HEK293 (cell line): ENCODE measurements at regions not wholly inside any gene's neighbourhood (a gene's known extent, or its start where the extent isn't known, plus 50 kb on each side); places are given as distances from the start of the nearest gene placed in this dataset.

Source experiments
- EGR2 ChIP-seq: fragments of 450-650 bp; formaldehyde crosslinking; IDR thresholded peaks from 2 replicates; pipeline ENCODE4 v1.5.1; 2016; ENCODE audit warnings: low read depth, missing biosample characterization, missing genetic modification characterization
- GLI4 ChIP-seq: fragments of 450-650 bp; formaldehyde crosslinking; IDR thresholded peaks from 2 replicates; pipeline ENCODE4 v1.5.1; 2016; ENCODE audit warnings: missing biosample characterization, missing genetic modification characterization
- HOXA7 ChIP-seq: sonication (generic); formaldehyde crosslinking; IDR thresholded peaks from 2 replicates; pipeline ENCODE4 v1.8.1; 2022; ENCODE audit warnings: missing genetic modification reagents, borderline replicate concordance
- KLF8 ChIP-seq: fragments of 450-650 bp; formaldehyde crosslinking; IDR thresholded peaks from 2 replicates; pipeline ENCODE4 v1.5.1; 2016; ENCODE audit warnings: missing biosample characterization, missing genetic modification characterization
- RBAK ChIP-seq: fragments of 450-650 bp; formaldehyde crosslinking; IDR thresholded peaks from 2 replicates; pipeline ENCODE4 v1.5.1; 2016; ENCODE audit warnings: missing biosample characterization, missing genetic modification characterization
- SP2 ChIP-seq: fragments of 450-650 bp; formaldehyde crosslinking; IDR thresholded peaks from 2 replicates; pipeline ENCODE4 v1.5.1; 2016; ENCODE audit warnings: missing biosample characterization, missing genetic modification characterization
- WT1 ChIP-seq: fragments of 450-650 bp; formaldehyde crosslinking; IDR thresholded peaks from 2 replicates; pipeline ENCODE4 v1.5.1; 2016; ENCODE audit warnings: missing biosample characterization, missing genetic modification characterization
- ZBTB17 ChIP-seq: fragments of 450-650 bp; formaldehyde crosslinking; IDR thresholded peaks from 2 replicates; pipeline ENCODE4 v1.5.1; 2016; ENCODE audit warnings: missing biosample characterization, missing genetic modification characterization
- ZBTB20 ChIP-seq: fragments of 450-650 bp; formaldehyde crosslinking; IDR thresholded peaks from 2 replicates; pipeline ENCODE4 v1.5.1; 2016; ENCODE audit warnings: missing biosample characterization, missing genetic modification characterization
- ZEB2 ChIP-seq: fragments of 450-650 bp; formaldehyde crosslinking; IDR thresholded peaks from 2 replicates; pipeline ENCODE4 v1.5.1; 2016; ENCODE audit warnings: missing biosample characterization, missing genetic modification characterization
- ZNF114 ChIP-seq: fragments of 450-650 bp; formaldehyde crosslinking; IDR thresholded peaks from 2 replicates; pipeline ENCODE4 v1.5.0; 2017; ENCODE audit warnings: missing biosample characterization, missing genetic modification characterization
- ZNF138 ChIP-seq: fragments of 450-650 bp; formaldehyde crosslinking; IDR thresholded peaks from 2 replicates; pipeline ENCODE4 v1.5.1; 2016; ENCODE audit warnings: missing biosample characterization, missing genetic modification characterization, borderline replicate concordance
- ZNF146 ChIP-seq: fragments of 450-650 bp; formaldehyde crosslinking; IDR thresholded peaks from 2 replicates; pipeline ENCODE4 v1.5.1; 2016; ENCODE audit warnings: missing biosample characterization, missing genetic modification characterization
- ZNF248 ChIP-seq: fragments of 450-650 bp; formaldehyde crosslinking; IDR thresholded peaks from 2 replicates; pipeline ENCODE4 v1.5.1; 2017; ENCODE audit warnings: missing biosample characterization, missing genetic modification characterization
- ZNF302 ChIP-seq: fragments of 450-650 bp; formaldehyde crosslinking; IDR thresholded peaks from 2 replicates; pipeline ENCODE4 v1.5.1; 2016; ENCODE audit warnings: missing biosample characterization, missing genetic modification characterization, low read depth
- ZNF391 ChIP-seq: fragments of 450-650 bp; formaldehyde crosslinking; IDR thresholded peaks from 2 replicates; pipeline ENCODE4 v1.5.1; 2016; ENCODE audit warnings: low read depth, missing biosample characterization, missing genetic modification characterization, borderline replicate concordance
- ZNF426 ChIP-seq: fragments of 450-650 bp; formaldehyde crosslinking; IDR thresholded peaks from 2 replicates; pipeline ENCODE4 v1.5.1; 2017; ENCODE audit warnings: missing biosample characterization, missing genetic modification characterization, mild to moderate bottlenecking, inconsistent platforms, moderate library complexity
- ZNF473 ChIP-seq: fragments of 450-650 bp; formaldehyde crosslinking; IDR thresholded peaks from 2 replicates; pipeline ENCODE4 v1.5.1; 2017; ENCODE audit warnings: missing biosample characterization, missing genetic modification characterization
- ZNF501 ChIP-seq: fragments of 450-650 bp; formaldehyde crosslinking; IDR thresholded peaks from 2 replicates; pipeline ENCODE4 v1.5.1; 2016; ENCODE audit warnings: missing biosample characterization, missing genetic modification characterization
- ZNF530 ChIP-seq: fragments of 450-650 bp; formaldehyde crosslinking; IDR thresholded peaks from 2 replicates; pipeline ENCODE4 v1.5.1; 2016; ENCODE audit warnings: low read depth, missing biosample characterization, missing genetic modification characterization
- ZNF629 ChIP-seq: fragments of 450-650 bp; formaldehyde crosslinking; IDR thresholded peaks from 2 replicates; pipeline ENCODE4 v1.5.1; 2017; ENCODE audit warnings: missing biosample characterization, missing genetic modification characterization
- ZNF664 ChIP-seq: fragments of 450-650 bp; formaldehyde crosslinking; IDR thresholded peaks from 2 replicates; pipeline ENCODE4 v1.5.1; 2016; ENCODE audit warnings: missing biosample characterization, missing genetic modification characterization
- ZNF785 ChIP-seq: fragments of 450-650 bp; formaldehyde crosslinking; IDR thresholded peaks from 2 replicates; pipeline ENCODE4 v1.5.1; 2016; ENCODE audit warnings: missing biosample characterization, missing genetic modification characterization
- ZXDB ChIP-seq: fragments of 450-650 bp; formaldehyde crosslinking; IDR thresholded peaks from 2 replicates; pipeline ENCODE4 v1.5.1; 2016; ENCODE audit warnings: missing biosample characterization, missing genetic modification characterization
- TF ChIP-seq, protein P1 (sequence below): fragments of 450-650 bp; IDR thresholded peaks from 2 replicates; pipeline ENCODE4 v1.5.1; 2018; ENCODE audit warnings: missing biosample characterization, mild to moderate bottlenecking, missing genetic modification characterization
- TF ChIP-seq, protein P2 (sequence below): fragments of 450-650 bp; formaldehyde crosslinking; IDR thresholded peaks from 2 replicates; pipeline ENCODE4 v1.5.1; 2017; ENCODE audit warnings: missing biosample characterization, missing genetic modification characterization
- TF ChIP-seq, protein P3 (sequence below): sonication (generic); formaldehyde crosslinking; IDR thresholded peaks from 2 replicates; pipeline ENCODE4 v1.8.1; 2022; ENCODE audit warnings: mild to moderate bottlenecking, moderate library complexity, missing genetic modification reagents
- TF ChIP-seq, protein P4 (sequence below): fragments of 450-650 bp; formaldehyde crosslinking; IDR thresholded peaks from 2 replicates; pipeline ENCODE4 v1.5.1; 2016; ENCODE audit warnings: missing biosample characterization, missing genetic modification characterization
- TF ChIP-seq, protein P5 (sequence below): fragments of 450-650 bp; formaldehyde crosslinking; IDR thresholded peaks from 2 replicates; pipeline ENCODE4 v1.5.1; 2016; ENCODE audit warnings: missing biosample characterization, missing genetic modification characterization
- TF ChIP-seq, protein P6 (sequence below): fragments of 450-650 bp; formaldehyde crosslinking; IDR thresholded peaks from 2 replicates; pipeline ENCODE4 v1.5.1; 2017; ENCODE audit warnings: missing biosample characterization, missing genetic modification characterization
- TF ChIP-seq, protein P7 (sequence below): fragments of 450-650 bp; formaldehyde crosslinking; IDR thresholded peaks from 2 replicates; pipeline ENCODE4 v1.5.1; 2017; ENCODE audit warnings: missing biosample characterization, missing genetic modification characterization

DNA sequence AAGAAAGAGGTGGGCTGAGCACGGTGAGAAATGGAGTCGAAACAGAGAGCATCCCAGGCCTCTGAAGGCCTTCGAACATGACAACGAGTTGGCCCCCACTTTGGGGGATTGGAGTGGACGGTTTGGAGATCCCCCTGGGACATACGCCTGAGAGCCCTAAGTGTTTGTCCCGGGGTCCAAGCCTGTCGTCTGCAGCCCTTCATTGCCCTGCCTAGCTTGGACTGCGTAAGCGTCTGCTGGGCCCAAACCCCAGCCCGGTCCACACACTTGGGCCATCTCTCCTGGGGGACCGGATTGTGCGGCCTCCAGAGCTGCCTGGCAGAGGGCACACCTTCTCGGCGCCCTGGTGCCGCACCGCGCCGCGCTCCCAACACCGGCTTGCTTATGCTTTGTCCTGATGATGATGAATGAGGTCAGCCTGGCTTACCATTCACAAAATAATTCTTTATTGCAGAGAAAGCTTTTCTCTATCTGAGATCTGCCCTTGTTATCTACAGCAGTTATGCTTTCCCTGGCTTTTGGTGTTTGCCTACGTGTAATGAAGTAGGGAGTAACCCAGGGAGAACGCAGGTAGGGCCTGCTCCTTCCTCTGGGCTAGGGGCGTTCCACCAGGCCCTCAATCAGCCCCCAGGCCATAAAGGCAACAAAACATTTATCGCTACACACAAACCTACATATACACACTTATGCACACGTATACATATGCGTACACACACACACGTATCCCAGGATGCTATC lies 85.9 kb upstream of the PPARA start (continued):
- TF ChIP-seq ZNF629 (tag by site-specific recombination): no peak
- TF ChIP-seq ZEB2: 0 out of 2 replicates have a peak, but pooled peaks have one; percentile 11
- 0 out of 2 replicates have a peak, but pooled peaks have one; percentile 18 for TF ChIP-seq ZNF391 (tag by site-specific recombination)
- no peak for TF ChIP-seq ZNF473 (tag by site-specific recombination)
- no peak for TF ChIP-seq EGR2
- TF ChIP-seq ZBTB20 (tag by site-specific recombination): peak; percentile 26; the same call in 1 of the 2 replicates
- TF ChIP-seq, protein P1, sequence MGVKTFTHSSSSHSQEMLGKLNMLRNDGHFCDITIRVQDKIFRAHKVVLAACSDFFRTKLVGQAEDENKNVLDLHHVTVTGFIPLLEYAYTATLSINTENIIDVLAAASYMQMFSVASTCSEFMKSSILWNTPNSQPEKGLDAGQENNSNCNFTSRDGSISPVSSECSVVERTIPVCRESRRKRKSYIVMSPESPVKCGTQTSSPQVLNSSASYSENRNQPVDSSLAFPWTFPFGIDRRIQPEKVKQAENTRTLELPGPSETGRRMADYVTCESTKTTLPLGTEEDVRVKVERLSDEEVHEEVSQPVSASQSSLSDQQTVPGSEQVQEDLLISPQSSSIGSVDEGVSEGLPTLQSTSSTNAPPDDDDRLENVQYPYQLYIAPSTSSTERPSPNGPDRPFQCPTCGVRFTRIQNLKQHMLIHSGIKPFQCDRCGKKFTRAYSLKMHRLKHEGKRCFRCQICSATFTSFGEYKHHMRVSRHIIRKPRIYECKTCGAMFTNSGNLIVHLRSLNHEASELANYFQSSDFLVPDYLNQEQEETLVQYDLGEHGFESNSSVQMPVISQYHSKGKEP (tag by site-specific recombination): no peak
- TF ChIP-seq ZNF664 (tag by site-specific recombination): no peak
- TF ChIP-seq, protein P2, sequence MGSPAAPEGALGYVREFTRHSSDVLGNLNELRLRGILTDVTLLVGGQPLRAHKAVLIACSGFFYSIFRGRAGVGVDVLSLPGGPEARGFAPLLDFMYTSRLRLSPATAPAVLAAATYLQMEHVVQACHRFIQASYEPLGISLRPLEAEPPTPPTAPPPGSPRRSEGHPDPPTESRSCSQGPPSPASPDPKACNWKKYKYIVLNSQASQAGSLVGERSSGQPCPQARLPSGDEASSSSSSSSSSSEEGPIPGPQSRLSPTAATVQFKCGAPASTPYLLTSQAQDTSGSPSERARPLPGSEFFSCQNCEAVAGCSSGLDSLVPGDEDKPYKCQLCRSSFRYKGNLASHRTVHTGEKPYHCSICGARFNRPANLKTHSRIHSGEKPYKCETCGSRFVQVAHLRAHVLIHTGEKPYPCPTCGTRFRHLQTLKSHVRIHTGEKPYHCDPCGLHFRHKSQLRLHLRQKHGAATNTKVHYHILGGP: no peak
- TF ChIP-seq, protein P3, sequence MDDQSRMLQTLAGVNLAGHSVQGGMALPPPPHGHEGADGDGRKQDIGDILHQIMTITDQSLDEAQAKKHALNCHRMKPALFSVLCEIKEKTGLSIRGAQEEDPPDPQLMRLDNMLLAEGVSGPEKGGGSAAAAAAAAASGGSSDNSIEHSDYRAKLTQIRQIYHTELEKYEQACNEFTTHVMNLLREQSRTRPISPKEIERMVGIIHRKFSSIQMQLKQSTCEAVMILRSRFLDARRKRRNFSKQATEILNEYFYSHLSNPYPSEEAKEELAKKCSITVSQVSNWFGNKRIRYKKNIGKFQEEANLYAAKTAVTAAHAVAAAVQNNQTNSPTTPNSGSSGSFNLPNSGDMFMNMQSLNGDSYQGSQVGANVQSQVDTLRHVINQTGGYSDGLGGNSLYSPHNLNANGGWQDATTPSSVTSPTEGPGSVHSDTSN (CRISPR knock-in tag): no peak
- TF ChIP-seq ZNF114 (tag by site-specific recombination): no peak
- TF ChIP-seq WT1: peak; percentile 84
- no peak for TF ChIP-seq ZNF138
- no peak for TF ChIP-seq ZNF530 (tag by site-specific recombination)
- TF ChIP-seq KLF8: no peak
- no peak for TF ChIP-seq ZNF501 (tag by site-specific recombination)
- no peak for TF ChIP-seq SP2 (tag by site-specific recombination)
- no peak for TF ChIP-seq ZNF248
- no peak for TF ChIP-seq ZNF146
- TF ChIP-seq, protein P4, sequence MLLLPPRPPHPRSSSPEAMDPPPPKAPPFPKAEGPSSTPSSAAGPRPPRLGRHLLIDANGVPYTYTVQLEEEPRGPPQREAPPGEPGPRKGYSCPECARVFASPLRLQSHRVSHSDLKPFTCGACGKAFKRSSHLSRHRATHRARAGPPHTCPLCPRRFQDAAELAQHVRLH (tag by site-specific recombination): no peak
- peak; percentile 54; the same call in 1 of the 2 replicates for TF ChIP-seq ZBTB17 (tag by site-specific recombination)
- no peak for TF ChIP-seq GLI4 (tag by site-specific recombination)
- no peak for TF ChIP-seq RBAK (tag by site-specific recombination)
- no peak for TF ChIP-seq ZXDB (tag by site-specific recombination)
- TF ChIP-seq, protein P5, sequence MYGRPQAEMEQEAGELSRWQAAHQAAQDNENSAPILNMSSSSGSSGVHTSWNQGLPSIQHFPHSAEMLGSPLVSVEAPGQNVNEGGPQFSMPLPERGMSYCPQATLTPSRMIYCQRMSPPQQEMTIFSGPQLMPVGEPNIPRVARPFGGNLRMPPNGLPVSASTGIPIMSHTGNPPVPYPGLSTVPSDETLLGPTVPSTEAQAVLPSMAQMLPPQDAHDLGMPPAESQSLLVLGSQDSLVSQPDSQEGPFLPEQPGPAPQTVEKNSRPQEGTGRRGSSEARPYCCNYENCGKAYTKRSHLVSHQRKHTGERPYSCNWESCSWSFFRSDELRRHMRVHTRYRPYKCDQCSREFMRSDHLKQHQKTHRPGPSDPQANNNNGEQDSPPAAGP (tag by site-specific recombination): no peak
- TF ChIP-seq ZNF426 (tag by site-specific recombination): no peak
- TF ChIP-seq, protein P6, sequence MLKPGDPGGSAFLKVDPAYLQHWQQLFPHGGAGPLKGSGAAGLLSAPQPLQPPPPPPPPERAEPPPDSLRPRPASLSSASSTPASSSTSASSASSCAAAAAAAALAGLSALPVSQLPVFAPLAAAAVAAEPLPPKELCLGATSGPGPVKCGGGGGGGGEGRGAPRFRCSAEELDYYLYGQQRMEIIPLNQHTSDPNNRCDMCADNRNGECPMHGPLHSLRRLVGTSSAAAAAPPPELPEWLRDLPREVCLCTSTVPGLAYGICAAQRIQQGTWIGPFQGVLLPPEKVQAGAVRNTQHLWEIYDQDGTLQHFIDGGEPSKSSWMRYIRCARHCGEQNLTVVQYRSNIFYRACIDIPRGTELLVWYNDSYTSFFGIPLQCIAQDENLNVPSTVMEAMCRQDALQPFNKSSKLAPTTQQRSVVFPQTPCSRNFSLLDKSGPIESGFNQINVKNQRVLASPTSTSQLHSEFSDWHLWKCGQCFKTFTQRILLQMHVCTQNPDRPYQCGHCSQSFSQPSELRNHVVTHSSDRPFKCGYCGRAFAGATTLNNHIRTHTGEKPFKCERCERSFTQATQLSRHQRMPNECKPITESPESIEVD (tag by site-specific recombination): peak; percentile 83
- TF ChIP-seq ZNF785: no peak
- TF ChIP-seq HOXA7: no peak
- TF ChIP-seq, protein P7, sequence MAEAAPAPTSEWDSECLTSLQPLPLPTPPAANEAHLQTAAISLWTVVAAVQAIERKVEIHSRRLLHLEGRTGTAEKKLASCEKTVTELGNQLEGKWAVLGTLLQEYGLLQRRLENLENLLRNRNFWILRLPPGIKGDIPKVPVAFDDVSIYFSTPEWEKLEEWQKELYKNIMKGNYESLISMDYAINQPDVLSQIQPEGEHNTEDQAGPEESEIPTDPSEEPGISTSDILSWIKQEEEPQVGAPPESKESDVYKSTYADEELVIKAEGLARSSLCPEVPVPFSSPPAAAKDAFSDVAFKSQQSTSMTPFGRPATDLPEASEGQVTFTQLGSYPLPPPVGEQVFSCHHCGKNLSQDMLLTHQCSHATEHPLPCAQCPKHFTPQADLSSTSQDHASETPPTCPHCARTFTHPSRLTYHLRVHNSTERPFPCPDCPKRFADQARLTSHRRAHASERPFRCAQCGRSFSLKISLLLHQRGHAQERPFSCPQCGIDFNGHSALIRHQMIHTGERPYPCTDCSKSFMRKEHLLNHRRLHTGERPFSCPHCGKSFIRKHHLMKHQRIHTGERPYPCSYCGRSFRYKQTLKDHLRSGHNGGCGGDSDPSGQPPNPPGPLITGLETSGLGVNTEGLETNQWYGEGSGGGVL (tag by site-specific recombination): no peak
- no peak for TF ChIP-seq ZNF302 (tag by site-specific recombination)
